NOMO-1 (cell line): ENCODE measurements at regions not wholly inside any gene's neighbourhood (a gene's known extent, or its start where the extent isn't known, plus 50 kb on each side); places are given as distances from the start of the nearest gene placed in this dataset.

Experiments used
- DNase-seq, 2 experiments: peaks; one replicate each; lab custom pipeline; 2025; ENCODE audit not compliant: unreplicated experiment in 2 of 2; lab: John Stamatoyannopoulos, UW

- no peak for DNase-seq
Observed at GRCh38 chr16:11494433-11494832, 92.3 kb downstream of the LITAF start.

- no peak for DNase-seq
Observed at GRCh38 chr16:11495066-11495407, 91.7 kb downstream of the LITAF start.
